ENCODE measurements at regions not wholly inside any gene's neighbourhood (a gene's known extent, or its start where the extent isn't known, plus 50 kb on each side); places are given as distances from the start of the nearest gene placed in this dataset.

DNA sequence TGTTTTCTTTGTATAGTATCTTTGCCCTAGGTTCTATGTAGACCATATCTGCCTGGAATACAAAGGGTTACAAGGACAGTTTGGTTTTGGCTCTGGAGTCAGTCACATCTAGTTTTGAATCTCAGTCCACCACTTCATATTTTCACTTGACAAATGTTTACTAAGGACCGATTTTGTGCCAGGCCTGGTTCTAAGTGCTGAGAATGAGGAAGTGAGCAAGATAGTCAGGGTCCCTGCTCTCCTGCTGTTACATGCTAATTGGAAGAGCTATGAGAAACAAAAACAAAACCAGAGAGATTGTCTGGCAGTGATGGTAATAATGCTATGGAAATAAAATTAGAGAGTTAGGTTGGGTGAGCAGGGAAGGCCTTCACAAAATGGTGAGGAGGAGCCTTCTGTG, 66.1 kb upstream of the ARHGAP20 start:
- TF ChIP-seq, protein P1, sequence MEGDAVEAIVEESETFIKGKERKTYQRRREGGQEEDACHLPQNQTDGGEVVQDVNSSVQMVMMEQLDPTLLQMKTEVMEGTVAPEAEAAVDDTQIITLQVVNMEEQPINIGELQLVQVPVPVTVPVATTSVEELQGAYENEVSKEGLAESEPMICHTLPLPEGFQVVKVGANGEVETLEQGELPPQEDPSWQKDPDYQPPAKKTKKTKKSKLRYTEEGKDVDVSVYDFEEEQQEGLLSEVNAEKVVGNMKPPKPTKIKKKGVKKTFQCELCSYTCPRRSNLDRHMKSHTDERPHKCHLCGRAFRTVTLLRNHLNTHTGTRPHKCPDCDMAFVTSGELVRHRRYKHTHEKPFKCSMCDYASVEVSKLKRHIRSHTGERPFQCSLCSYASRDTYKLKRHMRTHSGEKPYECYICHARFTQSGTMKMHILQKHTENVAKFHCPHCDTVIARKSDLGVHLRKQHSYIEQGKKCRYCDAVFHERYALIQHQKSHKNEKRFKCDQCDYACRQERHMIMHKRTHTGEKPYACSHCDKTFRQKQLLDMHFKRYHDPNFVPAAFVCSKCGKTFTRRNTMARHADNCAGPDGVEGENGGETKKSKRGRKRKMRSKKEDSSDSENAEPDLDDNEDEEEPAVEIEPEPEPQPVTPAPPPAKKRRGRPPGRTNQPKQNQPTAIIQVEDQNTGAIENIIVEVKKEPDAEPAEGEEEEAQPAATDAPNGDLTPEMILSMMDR (IDR thresholded peaks at IDR 0.05), result no peak
- TF ChIP-seq POLR2A (IDR thresholded peaks at IDR 0.05), result no peak

Data from testis (tissue), 2 donors.